ENCODE measurements at regions not wholly inside any gene's neighbourhood (a gene's known extent, or its start where the extent isn't known, plus 50 kb on each side); places are given as distances from the start of the nearest gene placed in this dataset.

GRCh38 chrX:9311421-9312160 is 153.3 kb upstream of the TBL1X start:
- no peak for TF ChIP-seq POLR2A (IDR thresholded peaks at IDR 0.05)
- TF ChIP-seq, protein P1, sequence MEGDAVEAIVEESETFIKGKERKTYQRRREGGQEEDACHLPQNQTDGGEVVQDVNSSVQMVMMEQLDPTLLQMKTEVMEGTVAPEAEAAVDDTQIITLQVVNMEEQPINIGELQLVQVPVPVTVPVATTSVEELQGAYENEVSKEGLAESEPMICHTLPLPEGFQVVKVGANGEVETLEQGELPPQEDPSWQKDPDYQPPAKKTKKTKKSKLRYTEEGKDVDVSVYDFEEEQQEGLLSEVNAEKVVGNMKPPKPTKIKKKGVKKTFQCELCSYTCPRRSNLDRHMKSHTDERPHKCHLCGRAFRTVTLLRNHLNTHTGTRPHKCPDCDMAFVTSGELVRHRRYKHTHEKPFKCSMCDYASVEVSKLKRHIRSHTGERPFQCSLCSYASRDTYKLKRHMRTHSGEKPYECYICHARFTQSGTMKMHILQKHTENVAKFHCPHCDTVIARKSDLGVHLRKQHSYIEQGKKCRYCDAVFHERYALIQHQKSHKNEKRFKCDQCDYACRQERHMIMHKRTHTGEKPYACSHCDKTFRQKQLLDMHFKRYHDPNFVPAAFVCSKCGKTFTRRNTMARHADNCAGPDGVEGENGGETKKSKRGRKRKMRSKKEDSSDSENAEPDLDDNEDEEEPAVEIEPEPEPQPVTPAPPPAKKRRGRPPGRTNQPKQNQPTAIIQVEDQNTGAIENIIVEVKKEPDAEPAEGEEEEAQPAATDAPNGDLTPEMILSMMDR (IDR thresholded peaks at IDR 0.05): no peak
- TF ChIP-seq POLR2AphosphoS5 (IDR thresholded peaks at IDR 0.05): no peak
